ENCODE measurements at regions not wholly inside any gene's neighbourhood (a gene's known extent, or its start where the extent isn't known, plus 50 kb on each side); places are given as distances from the start of the nearest gene placed in this dataset.

- Mint-ChIP-seq H3K27me3 (no peaks in the 10 kb centered on the region), H3K36me3 (ENCODE audit: low read depth) (no peaks in the 10 kb centered on the region), H3K27ac (no peak overlapping the region), H3K4me1 (ENCODE audit: low read depth) (no peaks in the 10 kb centered on the region), H3K4me3 (no peak overlapping the region), H3K9me3 (peaks cover 17% of the 10 kb centered on the region)
- ChIA-PET POLR2A (no interaction called here), CTCF (no interaction called here)
- no peak for DNase-seq
- intact Hi-C loops (cut with micrococcal nuclease), result no loop called here
- TF ChIP-seq CTCF (IDR thresholded peaks at IDR 0.05), result no peak
- no peak for ATAC-seq
Measured at GRCh38 chr11:29135504-29135903, 881.3 kb downstream of the KCNA4 start.

- Mint-ChIP-seq H3K9me3 (peaks cover 10% of the 10 kb centered on the region), H3K4me1 (ENCODE audit: low read depth) (no peaks in the 10 kb centered on the region), H3K36me3 (ENCODE audit: low read depth) (no peaks in the 10 kb centered on the region), H3K27ac (no peak overlapping the region), H3K27me3 (no peaks in the 10 kb centered on the region), H3K4me3 (no peak overlapping the region)
- CTCF ChIA-PET, result no interaction called here
- TF ChIP-seq CTCF (IDR thresholded peaks at IDR 0.05), result no peak
- DNase-seq (no peak), ATAC-seq (no peak)
- POLR2A ChIA-PET, result no interaction called here
- intact Hi-C loops (cut with micrococcal nuclease), result no loop called here
Measured at GRCh38 chr11:29131055-29131454, 885.8 kb downstream of the KCNA4 start.

DNA sequence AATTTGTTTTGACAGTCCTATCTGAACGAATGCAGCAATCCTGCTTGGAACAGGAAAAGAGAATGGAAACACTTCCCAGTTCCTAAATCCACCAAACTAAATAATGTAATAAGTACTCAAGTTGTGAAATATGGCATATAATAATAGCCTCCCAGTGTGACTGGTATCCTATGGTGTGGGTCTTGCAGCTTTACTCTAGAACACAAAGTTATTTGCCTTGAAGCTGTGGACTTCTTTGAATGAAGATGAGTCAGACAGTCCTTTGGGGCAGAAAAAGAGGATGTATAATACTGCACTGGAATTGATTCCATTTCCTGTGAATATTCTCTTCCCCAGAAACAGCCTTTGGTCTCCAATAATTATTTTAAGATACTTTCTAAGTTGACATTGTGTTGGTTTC, 887.0 kb downstream of the KCNA4 start:
- Mint-ChIP-seq H3K27ac (no peak overlapping the region), H3K36me3 (ENCODE audit: low read depth) (no peaks in the 10 kb centered on the region), H3K9me3 (peaks cover 5% of the 10 kb centered on the region), H3K4me3 (no peak overlapping the region), H3K4me1 (ENCODE audit: low read depth) (no peaks in the 10 kb centered on the region), H3K27me3 (no peaks in the 10 kb centered on the region)
- ATAC-seq, result no peak
- ChIA-PET CTCF (no interaction called here), POLR2A (no interaction called here)
- intact Hi-C loops (cut with micrococcal nuclease), result no loop called here
- DNase-seq, result no peak
- no peak for TF ChIP-seq CTCF (IDR thresholded peaks at IDR 0.05)

GRCh38 chr11:29127461-29127860, 889.4 kb downstream of the KCNA4 start:
- no peak for DNase-seq
- ChIA-PET POLR2A (no interaction called here), CTCF (no interaction called here)
- H3K36me3 Mint-ChIP-seq (ENCODE audit: low read depth), result no peaks in the 10 kb centered on the region
- H3K27me3 Mint-ChIP-seq, result no peaks in the 10 kb centered on the region
- intact Hi-C loops (cut with micrococcal nuclease), result no loop called here
- no peaks in the 10 kb centered on the region for H3K4me1 Mint-ChIP-seq (ENCODE audit: low read depth)
- no peak overlapping the region for H3K4me3 Mint-ChIP-seq
- ATAC-seq, result no peak
- peaks cover 8% of the 10 kb centered on the region for H3K9me3 Mint-ChIP-seq
- no peak for TF ChIP-seq CTCF (IDR thresholded peaks at IDR 0.05)
- no peak overlapping the region for H3K27ac Mint-ChIP-seq

DNA sequence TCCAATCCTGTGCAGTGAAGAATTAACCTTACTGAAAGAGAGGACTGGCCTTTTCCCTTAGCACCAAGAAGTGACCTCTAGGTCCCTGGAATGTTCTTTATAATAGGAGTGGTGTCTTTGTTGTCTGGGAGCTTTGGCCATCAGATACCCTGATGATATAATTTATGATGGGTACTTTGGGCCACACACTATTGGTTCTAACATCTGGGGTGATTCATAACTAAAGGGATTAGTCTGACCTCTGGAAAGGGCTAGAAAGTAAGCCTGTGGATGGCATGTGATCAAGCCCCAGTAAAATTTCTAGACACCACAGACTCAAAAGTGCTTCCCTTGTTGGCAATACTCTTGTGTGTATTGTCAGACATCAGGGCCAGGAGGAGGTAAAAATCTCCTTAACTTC, 891.2 kb downstream of the KCNA4 start:
- no peak for TF ChIP-seq CTCF (IDR thresholded peaks at IDR 0.05)

More for the DNA sequence above, 891.2 kb downstream of the KCNA4 start:
- no peak for DNase-seq
- H3K27ac Mint-ChIP-seq, result no peak overlapping the region
- ChIA-PET CTCF (no interaction called here), POLR2A (no interaction called here)
- H3K36me3 Mint-ChIP-seq (ENCODE audit: low read depth), result no peaks in the 10 kb centered on the region
- ATAC-seq, result no peak
- H3K9me3 Mint-ChIP-seq, result peaks cover 4% of the 10 kb centered on the region
- H3K27me3 Mint-ChIP-seq, result no peaks in the 10 kb centered on the region
- no peaks in the 10 kb centered on the region for H3K4me1 Mint-ChIP-seq (ENCODE audit: low read depth)
- intact Hi-C loops (cut with micrococcal nuclease), result no loop called here
- no peak overlapping the region for H3K4me3 Mint-ChIP-seq

All from activated CD8-positive, alpha-beta T cell treated with anti-CD3 and anti-CD28 coated beads for 36 hours (primary cell).